KBM-7 (cell line): ENCODE measurements at regions not wholly inside any gene's neighbourhood (a gene's known extent, or its start where the extent isn't known, plus 50 kb on each side); places are given as distances from the start of the nearest gene placed in this dataset.
"Not testable (repeated sequence)": the region's sequence is repeated elsewhere in the genome, so short reads cannot be mapped to it uniquely, and the experiment has no call there.

Experiments
- DNase-seq: peaks from one replicate; pipeline ENCODE4 v3.0.0-alpha.2; 2015
- in situ Hi-C: fragments of 300-500 bp; cut with MboI; formaldehyde crosslinking; loops from 2 replicates; pipeline ENCODE4 v1.14.3; 2020; ENCODE audit warnings: low sequenced_read_pairs, low pct_unique_long_range_greater_than_20kb, mixed read lengths

DNA sequence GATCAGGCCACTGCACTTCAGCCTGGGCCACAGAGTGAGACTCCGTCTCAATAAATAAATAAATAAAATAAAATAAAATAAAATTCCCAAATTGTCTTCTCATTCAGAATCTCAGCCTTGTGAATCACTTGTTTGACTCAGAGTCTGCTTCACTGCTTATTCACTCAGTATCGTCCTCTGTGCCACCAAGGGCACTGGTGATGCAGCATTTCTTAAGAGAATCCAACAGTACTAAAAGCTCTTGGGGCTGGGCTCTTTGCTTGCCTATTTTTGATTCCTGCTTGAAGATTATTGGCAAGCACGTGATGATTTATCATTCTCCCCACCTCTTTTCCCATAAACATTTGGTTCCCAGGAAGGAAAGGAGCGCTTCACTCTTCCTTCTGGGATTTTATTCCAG, 54.8 kb upstream of the HMGB1 start:
- in situ Hi-C loops, result no loop called here
- DNase-seq, result no peak

DNA sequence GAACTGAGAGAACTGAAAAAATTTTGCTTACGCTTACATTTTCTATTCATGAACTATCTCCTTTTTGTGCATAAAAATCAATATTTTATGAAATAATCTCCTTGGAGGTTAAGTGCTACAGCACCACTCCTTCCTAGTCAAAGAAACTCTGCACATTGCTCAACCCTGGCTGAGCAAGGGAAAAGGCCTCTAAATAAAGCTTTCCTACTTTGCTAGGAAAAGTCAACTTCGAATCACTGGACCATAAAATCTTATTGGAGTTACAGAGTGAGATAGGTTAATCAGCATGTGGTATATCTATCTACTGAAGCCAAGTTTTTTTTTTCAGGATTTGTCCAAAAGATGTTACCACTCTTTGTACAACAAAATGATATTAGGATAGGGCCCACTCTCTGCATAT, 57.5 kb upstream of the HMGB1 start:
- in situ Hi-C loops, result no loop called here
- no peak for DNase-seq

DNA sequence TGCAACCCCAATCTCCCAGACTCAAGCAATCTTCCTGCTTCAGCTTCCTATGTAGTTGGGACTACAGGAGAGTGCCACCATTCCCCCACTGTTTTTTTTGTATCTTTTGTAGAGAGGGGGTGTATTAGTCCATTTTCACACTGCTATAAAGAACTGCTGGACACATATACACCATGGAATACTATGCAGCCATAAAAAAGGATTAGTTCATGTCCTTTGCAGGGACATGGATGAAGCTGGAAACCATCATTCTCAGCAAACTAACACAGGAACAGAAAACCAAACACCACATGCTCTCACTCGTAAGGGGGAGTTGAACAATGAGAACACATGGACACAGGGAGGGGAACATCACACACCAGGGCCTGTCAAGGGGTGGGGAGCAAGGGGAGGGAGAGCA, 58.1 kb upstream of the HMGB1 start:
- DNase-seq, in situ Hi-C loops: not testable (repeated sequence)

DNA sequence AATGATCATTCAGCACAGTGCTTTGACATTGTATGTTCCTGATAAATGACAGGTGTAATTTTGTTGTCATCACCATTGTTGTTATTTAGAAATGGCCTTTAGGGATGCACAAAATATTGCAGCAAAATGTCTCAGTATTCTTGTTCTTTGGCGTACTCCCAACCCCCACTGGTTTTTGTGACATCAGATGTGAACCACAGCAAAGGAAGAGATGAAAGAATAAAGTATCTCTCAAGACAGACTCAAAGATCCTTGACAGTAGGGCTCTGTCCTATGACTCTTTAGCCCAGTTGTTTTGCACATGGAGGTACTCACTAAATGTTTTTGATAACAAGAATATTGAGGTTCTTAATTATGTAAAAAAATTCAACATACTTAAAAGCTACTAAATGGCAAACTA, 59.5 kb upstream of the HMGB1 start:
- in situ Hi-C loops, DNase-seq: not testable (repeated sequence)

DNA sequence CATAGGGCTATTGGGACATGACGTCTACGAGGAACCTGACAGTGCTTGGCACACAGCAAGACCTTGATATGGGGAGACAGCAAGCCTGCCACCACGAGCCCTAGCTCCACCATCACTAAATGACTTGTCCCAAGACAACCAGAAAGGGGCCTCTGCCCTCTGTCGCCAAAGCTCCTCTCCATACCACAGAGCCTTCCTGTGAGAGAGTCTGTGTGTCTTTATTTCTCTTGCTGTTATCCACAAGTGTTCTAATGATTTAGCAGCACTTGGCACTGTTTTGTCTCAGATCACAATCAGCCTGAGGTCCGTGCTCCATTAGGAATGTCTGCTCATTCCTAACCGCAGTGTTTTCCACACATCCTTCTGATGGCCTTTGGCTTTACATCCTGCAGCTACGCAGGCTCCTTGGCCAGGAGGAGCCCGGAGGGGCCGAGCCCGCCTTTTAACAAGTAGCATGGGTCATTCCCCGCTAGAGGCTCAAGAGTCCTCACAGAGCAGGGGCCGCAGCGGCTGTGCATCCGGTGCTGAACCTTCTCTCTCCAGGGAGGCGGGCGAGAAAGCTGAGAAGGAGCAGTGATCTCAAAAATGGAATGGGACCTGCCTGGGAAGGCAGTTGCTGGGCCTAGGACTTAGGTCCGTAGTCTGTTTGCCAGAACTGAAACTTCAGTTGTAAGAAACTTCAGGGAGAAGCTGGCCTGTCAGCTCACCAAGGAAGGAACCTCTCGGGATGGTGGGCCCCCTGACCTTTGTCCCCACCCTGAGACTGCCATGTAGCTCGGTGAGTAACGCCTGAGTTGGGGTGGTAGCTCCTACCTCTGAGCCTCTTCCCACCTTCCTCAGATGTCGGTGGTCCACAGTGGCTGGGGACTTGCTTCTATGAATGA, 61.1 kb upstream of the HMGB1 start:
- DNase-seq, result no peak
- in situ Hi-C loops, result no loop called here

DNA sequence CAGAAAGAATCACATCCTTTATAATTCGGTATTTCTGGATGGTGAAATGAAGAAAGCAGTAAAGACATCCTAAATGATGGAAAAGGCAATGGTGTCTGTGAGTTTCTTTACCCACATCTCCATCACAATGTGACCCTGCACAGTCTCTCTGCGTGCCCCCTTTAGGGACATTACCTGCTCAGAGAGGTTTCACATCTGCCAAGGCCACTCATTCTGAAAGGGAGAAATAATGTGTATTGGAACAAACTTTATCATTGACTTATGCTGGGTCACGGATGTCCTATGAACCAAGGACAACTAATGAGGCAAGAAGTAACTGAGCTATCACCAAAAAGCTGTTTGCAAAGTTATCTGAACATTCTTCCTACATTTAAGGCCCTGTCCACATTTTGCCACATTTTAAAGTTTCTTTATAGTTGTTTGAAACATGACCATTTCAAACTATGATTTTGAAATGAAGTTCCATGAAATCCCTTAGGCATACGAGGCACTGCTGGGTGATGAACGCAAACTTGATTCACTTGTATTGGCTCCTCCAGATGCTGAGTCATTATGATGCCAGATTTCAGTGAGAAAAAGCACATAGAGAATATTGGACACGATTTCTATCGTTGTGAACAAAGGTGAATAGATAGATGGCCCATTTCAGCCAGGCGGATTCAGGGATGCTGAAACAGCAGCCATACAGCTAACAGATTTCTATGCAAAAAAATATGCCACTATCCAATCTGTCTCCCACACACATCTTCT, 63.5 kb upstream of the HMGB1 start:
- no peak for DNase-seq
- in situ Hi-C loops, result no loop called here

DNA sequence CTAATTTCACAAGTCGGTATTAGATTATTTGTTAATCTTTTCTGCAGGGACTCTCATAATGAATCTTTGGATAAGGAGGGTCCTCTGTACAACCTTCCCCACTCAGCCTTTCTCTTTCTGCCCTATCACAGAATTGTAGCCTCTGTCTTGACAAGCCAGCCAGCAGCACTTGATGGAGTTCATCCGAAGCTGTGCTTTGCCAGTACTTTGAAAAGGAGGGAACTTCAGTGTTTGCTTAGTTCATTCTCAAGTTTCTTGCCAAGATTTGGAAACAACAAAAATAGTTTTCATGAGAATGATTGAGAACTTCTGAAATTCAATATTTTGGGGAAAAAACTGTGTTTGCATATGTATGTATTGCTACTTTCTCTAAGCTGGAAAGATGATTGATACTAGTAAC, 69.3 kb upstream of the HMGB1 start:
- DNase-seq, result no peak
- in situ Hi-C loops, result no loop called here

DNA sequence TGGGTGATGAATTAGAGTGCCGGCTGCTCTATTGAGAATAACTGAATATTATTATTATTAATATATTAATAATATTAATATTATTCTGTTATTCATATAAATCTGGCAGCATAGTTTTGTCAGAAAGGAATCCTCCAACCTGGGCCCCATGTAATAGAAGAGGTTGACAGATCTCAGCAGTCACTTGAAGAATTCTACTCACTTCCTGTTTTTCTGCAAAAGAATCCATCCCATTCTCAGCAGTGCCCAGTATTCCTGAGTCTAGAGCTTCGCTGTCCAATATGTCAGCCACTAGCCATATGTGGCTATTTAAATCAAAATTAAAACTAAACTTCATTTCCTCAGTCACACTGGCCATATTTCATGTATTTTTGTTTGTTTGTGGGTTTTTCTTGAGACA, 72.4 kb upstream of the USPL1 start:
- in situ Hi-C loops, result no loop called here
- DNase-seq, result no peak

DNA sequence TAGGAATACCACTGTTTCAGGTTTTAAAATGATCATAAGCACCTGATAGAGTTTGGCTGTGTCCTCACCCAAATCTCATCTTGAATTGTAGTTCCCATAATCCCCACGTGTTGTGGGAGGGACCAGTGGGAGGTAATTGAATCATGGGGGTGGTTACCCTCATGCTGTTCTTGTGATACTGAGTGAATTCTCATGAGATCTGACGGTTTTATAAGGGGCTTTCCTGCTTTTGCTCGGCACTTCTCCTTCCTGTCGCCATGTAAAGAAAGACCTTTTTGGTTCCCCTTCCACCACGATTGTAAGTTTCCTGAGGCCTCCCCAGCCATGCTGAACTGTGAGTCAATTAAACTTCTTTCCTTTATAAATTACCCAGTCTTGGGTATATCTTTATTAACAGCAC, 69.7 kb upstream of the USPL1 start:
- peak; percentile 51 for DNase-seq
- in situ Hi-C loops, result not testable (repeated sequence)

DNA sequence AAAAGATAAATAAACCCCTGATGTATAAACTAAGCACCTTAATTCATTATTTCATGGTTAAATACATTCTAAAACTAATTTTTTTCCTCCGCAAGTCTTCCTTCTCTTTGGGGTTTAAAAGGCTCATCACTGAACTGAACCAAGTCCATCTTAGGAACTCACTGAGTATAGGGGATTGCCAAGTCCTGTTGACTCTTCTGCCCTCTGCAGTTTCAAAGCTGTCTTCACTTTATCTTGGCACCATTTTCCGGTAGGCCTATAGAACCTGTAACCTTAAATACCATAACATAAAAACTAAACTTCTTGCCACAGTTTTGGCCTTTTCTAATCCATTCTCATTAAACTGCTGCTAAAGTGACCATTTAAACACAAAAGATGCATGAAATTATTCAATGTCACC, 66.5 kb upstream of the USPL1 start:
- DNase-seq, result peak; percentile 35
- in situ Hi-C loops, result loop anchor here (25.0 kb wide), 1 partner anchor 414 kb away; no protein-coding TSS in a partner anchor

DNA sequence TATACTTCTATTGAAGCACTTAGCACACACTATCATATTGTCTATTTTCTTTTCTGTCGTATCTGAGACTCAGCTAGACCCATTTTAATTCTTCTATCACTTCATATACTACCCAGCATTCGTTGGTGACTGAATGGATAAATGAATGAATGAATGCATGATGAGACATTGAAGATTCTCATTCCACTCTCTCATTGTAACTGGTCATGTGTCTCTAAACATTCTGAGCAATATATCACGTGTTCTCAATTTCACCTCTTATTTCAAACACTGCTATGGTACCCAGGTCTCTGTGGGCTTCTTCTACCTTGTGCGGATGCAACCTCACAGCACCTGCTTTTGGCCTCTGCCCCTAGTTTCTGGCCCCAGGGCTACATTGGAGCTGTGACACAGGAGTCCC, 65.2 kb upstream of the USPL1 start:
- no peak for DNase-seq
- in situ Hi-C loops, result loop anchor here (25.0 kb wide), 1 partner anchor 415 kb away; no protein-coding TSS in a partner anchor

DNA sequence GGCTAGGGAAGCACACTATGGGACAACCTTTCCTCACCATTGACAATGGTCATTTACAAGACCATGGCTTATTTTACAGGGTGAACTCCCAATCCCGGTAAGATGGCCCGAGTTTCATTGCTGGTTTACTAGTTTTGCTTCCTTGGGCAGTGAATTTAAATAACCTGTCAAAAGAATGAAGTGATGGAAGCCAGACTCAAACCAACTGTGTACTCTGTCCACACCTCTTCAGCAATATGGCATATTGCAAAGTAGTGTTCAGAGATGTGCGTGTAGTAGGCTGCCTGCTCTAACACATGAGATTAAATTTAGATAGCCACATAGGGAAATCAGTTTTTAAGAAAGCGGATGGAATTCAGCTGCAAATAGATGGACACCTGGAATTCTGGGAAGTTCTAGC, 58.4 kb upstream of the USPL1 start:
- DNase-seq, result no peak
- in situ Hi-C loops, result loop anchor here (25.0 kb wide), 1 partner anchor 422 kb away; no protein-coding TSS in a partner anchor

DNA sequence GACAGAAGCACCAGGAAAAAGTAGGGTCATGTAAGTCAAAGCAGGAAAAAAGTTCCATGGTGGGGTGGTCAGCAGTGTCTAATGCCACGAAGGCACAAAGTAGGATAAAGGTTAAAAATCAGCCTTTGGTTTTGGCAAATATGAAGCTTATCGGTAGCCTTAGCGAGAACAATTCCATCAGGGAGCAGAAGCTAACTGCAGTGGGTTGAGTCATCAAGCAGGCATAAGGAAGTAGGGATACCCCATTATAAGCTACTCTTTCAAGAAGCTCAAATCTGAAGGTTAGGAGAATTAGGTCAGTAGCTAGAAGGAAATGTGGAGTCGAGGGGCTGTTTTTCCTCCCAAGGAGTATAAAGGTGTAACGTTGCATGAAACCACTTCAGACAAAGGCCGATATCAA, 57.5 kb upstream of the USPL1 start:
- in situ Hi-C loops, result loop anchor here (25.0 kb wide), 1 partner anchor 423 kb away; no protein-coding TSS in a partner anchor
- DNase-seq, result no peak

DNA sequence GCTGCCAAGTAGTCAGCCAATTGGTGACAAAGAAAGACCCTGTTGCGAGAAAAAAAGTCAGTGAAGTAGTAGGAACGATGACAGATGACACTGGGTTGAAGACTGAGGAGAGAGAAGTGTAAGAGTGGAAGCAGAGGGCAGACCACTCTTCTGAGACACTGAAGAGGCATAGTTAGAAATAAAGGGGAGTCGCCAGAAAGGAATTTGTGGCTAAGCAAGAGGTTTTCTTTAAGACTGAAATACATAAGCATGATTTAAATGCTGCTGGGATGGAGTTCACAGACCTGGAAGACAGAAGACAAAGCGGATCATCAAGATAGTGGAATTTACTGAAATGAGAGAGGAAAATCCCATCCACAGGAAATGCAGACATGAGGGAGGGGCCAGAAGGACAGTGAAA, 56.2 kb upstream of the USPL1 start:
- DNase-seq, result no peak
- in situ Hi-C loops, result loop anchor here (25.0 kb wide), 1 partner anchor 424 kb away; no protein-coding TSS in a partner anchor

DNA sequence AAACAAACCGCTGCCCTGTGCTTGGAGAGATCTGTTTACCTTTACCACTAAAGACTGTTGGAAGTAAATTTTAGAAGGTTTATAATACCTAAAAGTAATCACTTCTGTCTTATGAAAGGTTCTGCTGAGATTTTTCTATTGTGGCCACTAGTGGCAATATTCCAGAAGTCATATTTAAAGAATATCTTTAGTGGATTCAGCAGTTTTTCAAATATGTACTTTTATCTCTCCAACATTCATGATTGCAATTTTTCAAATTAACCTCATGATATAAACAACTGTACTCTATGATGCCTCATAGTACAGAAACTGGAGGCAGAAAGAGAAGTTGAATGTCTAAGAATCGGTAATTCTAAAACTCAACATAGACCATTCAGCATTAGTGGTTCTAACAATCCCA, 53.2 kb upstream of the USPL1 start:
- in situ Hi-C loops, result loop anchor here (25.0 kb wide), 1 partner anchor 427 kb away; no protein-coding TSS in a partner anchor
- DNase-seq, result no peak

DNA sequence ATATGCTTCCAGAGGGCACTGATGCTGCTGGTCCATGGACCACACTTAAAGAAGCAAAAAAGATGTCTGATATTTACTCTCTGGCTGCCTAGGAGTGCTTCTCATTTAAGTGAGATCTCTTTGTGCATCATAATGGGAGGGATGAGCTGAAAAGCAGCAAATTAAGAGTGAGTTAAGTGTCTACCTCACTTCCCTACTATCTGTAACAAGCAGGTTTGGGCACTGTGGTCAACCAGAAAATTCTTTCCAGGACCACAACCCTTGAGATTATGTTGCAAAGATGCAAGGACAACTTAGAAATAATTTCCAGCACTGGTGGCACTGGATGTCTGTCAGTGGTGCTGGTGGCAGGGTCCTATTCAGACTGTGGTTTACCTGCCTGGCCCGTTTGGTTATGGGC, 52.1 kb upstream of the USPL1 start:
- in situ Hi-C loops, result loop anchor here (25.0 kb wide), 1 partner anchor 428 kb away; no protein-coding TSS in a partner anchor
- DNase-seq, result no peak

DNA sequence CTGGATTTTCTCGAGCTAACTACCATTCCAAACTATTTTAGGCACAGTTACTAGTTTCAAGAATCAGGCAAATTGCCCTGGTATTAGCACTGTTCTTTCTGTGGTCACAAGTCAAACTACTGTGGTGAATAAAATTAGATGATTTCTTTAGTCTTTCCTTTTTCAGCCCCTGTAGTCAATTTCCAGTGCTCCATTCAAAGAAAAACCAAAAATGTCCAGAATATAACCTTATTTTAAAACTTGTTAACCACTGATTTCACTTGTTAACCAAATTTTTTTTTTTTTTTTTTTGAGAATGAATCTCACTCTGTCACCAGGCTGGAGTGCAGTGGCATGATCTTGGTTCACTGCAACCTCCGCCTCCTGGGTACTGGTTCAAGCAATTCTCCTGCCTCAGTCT, 50.6 kb upstream of the USPL1 start:
- in situ Hi-C loops, result loop anchor here (25.0 kb wide), 1 partner anchor 430 kb away; no protein-coding TSS in a partner anchor

More for the DNA sequence above, 50.6 kb upstream of the USPL1 start:
- DNase-seq, result no peak
